GM19239 (cell line): ENCODE measurements at regions not wholly inside any gene's neighbourhood (a gene's known extent, or its start where the extent isn't known, plus 50 kb on each side); places are given as distances from the start of the nearest gene placed in this dataset.
"Not testable (repeated sequence)": the region's sequence is repeated elsewhere in the genome, so short reads cannot be mapped to it uniquely, and the experiment has no call there.

ENCODE experiments used
- DNase-seq: peaks from one replicate; pipeline ENCODE4 v3.0.0; 2011; ENCODE audit warnings: low spot score; ENCODE audit not compliant: insufficient read length
- FAIRE-seq: peaks from 2 replicates; lab custom pipeline; 2011; peaks lifted over from hg19 to GRCh38; lab: Jason Lieb, UNC

DNA sequence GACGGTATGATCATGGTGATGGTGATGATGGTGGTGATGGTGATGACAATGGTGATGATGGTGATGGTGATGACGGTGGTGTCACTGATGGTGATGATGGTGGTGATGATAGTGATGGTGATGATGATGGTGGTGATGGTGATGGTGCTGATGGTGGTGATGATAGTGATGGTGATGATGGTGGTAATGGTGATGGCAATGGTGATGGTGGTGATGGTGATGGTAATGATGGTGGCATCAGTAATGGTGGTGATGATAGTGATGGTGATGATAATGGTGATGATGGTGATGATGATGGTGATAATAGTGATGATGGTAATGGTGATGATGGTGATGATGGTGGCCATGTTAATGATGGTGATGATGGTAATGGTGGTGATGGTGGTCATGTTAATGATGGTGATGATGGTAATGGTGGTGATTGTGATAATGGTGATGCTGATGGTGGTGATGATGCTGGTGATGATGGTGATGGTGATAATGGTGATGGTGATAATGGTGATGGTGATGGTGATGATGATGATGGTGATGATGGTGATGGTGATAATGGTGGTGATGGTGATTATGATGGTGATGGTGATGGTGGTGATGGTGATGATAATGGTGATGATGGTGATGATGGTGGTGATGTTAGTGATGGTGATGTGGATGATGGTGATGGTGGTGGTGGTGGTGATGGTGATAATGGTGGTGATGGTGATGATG, 107.2 kb downstream of the C16orf95 start:
- DNase-seq (no peak), FAIRE-seq (no peak)

DNA sequence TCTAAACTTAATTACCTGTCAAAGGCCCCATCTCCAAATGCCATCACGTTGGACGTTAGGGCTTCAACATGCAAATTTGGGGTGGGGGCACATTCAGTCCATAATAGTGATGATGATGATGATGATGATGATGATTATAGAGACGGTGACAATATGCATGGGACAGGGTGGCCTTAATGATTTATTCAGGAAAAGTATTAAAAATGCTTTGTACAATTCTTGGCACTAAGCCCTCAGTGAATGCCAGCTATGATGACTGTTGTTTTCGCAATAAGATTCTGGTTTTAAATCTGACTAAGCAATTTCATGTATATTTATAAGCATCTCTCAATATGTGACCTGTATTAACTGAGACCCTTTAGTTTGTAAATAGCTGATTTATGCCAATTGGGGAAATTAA, 106.3 kb downstream of the C16orf95 start:
- DNase-seq, result no peak
- no peak for FAIRE-seq

DNA sequence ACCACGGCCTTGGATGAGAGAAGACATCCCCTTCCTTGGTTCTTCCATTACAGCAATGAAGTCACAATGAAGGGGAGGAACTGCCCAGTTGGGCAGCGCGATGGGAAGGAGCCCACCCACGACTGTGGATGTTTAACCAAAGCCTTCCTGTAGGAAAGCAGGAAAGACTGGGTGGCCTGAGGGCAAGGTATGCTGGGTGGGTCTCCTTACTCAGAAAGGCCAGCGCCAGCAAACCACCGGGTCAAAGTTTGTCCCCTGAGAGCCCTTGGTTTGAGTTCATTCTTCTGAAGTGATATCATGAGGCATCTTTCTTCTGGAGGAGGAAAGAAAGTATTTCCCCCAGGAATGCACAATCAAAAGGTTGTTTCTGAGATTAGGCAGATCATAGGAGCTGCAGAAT, 105.2 kb downstream of the C16orf95 start:
- DNase-seq (no peak), FAIRE-seq (no peak)

DNA sequence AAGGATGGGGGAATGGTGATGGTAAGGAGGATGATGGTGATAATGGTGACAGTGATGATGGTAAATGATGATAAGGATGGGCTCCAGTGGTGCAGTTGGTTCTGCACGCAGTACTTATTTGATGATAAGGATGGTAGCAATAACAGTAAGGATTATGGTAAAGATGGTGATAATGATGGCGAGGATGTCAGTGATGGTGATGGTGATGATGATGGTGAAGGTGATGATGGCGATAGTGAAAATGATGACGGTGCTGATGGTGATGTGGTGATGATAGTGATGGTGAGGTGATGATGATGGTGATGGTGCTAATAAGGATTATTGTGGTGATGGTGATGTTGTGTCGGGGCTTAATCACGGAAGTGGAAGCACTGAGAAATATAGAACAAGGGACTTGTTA, 103.7 kb downstream of the C16orf95 start:
- no peak for FAIRE-seq

DNA sequence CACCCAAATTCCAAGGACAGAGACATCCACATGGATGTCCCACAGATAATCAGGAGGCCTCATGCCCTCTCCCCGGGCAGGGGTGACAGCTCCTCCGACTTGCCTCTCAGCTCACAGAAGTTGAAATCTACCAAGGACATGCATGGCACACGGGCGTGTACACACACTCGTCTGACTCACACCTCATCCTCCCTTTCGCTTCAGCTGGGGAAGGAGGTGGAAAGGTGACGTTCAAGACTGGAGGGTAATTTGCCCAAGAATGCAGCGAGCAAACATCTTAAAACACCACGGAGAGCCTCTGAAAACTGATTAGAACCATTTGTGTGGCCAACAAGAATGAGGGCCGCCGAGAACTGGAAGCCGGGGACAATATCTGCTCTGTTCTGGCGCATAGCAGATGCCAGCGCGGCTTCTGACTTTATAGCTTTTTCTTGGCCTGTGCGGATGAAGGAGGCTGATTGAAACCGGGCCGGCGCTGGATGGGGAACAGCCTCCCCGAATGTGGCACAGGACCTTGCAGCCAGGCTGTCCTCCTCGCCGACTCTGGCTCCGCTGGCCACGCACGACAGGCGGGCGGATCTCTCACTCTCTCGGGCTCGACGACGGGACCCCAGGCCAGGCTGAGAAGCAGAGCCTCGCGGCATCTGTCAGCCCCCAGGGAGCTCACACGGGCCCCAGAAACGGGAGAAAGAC, 100.9 kb downstream of the C16orf95 start:
- DNase-seq, result no peak
- FAIRE-seq, result no peak

More for the DNA sequence above, 103.7 kb downstream of the C16orf95 start:
- no peak for DNase-seq

DNA sequence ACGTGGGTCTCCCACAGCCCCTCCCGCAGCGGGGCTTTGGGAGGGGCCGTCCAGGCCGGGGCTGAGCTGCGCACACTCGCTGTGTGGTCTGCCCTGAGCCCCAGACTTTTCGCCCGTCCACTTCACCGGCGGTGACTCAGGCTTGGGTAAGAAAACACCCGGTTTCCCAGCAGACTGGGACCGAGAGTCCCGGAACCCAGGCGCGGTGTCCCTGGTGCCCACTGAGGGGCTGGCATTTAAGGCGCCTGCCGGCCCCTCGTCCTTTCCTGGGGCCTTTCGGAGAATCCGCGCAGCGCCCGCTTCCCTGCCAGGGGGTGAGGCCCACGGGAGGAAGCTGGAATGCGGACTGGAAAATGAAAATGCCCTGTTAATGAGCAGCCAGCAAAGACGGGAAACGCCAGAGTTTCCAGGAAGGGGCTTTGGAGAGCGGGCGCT, 100.3 kb downstream of the C16orf95 start:
- FAIRE-seq (no peak), DNase-seq (no peak)

DNA sequence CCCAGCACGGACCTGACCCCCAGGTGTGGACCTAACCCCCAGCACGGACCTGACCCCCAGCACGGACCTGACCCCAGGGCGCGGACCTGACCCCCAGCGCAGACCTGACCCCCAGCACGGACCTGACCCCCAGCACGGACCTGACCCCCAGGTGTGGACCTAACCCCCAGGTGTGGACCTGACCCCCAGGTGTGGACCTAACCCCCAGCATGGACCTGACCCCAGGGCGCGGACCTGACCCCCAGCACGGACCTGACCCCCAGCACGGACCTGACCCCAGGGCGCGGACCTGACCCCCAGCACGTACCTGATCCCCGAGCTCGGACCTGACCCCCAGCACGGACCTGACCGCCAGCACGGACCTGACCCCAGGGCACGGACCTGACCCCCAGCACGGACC, 99.4 kb downstream of the C16orf95 start:
- FAIRE-seq, DNase-seq: not testable (repeated sequence)

DNA sequence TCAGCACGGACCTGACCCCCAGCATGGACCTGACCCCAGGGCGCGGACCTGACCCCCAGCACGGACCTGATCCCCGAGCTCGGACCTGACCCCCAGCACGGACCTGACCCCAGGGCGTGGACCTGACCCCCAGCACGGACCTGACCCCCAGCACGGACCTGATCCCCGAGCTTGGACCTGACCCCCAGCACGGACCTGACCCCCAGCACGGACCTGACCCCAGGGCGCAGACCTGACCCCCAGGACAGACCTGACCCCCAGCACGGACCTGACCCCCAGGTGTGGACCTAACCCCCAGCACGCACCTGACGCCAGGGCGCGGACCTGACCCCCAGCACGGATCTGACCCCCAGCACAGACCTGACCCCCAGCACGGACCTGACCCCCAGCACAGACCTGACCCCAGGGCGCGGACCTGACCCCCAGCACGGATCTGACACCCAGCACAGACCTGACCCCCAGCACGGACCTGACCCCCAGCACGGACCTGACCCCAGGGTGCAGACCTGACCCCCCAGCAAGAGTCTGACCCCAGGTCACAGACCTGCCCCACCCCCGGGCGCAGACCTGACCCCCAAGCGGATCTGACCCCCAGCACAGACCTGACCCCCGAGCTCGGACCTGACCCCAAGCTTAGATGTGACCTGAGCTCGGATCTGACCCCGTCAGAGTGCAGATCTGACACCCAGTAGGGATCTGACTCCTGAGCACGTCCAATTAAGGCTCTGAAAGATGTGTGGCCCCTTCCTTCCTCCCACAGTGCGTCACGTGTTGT, 98.7 kb downstream of the C16orf95 start:
- no peak for FAIRE-seq
- DNase-seq, result no peak

DNA sequence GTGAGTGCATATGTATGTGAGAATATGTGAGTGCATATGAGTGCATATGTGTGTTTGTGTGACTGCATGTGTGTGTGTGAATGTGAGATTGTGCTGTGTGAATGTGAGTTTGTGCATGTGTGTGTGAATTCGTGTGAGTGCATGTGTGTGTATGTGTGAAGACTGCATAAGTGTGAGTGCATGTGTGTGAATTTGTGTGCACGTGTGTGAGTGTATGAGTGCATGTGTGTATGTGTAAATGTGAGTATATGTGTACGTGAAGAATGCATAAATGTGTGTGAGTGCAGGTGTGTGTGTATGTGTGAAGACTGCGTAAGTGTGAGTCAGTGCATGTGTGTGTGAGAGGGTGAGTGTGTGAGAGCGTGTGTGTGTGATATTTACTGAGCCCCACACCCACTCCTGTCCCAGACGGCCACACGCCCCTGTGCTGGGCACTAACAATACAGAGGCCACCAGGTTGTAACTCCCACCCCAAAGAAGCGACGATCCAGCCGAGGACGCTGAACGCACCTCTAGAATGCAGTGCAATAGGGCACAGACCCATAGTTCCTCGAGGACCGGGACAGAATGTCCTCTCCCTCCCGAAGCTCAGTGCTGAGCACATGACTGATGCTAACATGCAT, 97.8 kb downstream of the C16orf95 start:
- FAIRE-seq (no peak), DNase-seq (no peak)

DNA sequence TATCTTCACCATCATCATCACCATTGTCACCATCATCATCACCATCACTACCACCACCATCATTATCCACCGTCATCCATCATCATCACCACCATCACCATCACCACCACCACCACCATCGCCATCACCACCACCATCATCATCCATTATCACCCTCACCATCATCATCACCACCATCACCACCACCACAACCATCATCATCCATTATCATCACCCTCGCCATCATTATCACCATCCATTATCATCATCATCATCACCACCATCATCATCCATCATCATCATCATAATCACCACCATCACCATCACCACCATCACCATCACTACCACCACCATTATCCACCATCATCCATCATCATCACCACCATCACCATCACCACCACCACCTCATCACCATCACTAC, 95.6 kb downstream of the C16orf95 start:
- FAIRE-seq (no peak), DNase-seq (no peak)

DNA sequence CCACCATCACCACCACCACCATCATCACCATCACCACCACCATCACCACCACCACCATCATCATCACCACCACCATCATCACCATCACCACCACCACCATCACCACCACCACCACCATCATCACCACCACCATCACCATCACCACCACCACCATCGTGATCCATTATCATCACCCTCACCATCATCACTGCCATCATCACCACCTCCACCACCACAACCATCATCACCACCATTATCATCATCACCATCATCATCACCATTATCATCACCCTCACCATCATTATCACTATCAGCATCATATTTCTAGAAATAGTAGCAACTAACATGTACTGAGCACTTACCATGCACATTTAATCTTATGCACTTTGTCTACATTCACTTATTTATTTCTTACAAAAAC, 94.9 kb downstream of the C16orf95 start:
- FAIRE-seq (no peak), DNase-seq (no peak)

DNA sequence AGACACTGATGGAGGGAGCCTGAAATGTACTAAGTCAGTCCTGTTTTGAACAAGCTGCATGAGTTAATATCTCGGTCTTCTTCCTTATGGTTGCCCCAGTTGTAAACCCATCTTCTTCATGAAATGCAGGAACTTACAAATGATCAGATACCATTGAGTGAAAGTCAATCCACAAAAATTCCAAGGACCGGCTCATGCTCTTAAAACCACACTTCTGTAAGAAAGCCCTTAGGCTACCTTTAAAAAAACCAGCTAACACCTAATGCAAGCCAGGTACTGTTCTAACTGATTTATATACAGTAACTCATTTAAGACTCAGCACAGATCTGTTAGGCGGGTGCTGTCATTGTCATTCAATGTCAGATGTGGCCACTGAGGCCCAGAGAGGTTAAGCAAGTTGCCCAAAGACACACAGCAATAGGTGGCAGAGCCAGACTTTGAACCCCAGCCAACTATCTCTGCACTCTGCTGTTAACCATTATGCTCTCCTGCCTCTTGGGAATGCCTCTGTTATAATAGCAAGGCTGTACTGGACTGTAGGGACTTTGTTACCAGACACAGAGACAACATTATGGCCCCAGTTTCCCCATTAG, 93.4 kb downstream of the C16orf95 start:
- FAIRE-seq, result no peak
- DNase-seq, result no peak

DNA sequence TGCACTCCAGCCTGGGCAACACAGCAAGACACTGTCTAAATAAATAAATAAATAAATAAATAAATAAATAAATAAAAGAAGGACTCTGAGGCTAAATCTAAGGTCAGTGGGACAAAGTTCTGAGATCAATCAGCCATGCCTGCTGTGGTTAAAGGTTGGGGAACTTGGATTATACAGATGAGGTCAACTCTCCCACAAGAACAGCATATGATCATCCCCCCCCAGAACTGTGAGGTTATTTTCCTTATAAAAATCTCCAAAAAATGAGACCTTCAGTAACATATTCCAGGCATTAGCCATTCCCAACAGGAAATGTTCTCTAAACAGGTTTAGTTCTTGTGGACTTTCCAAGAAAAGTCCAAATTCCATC, 90.3 kb downstream of the C16orf95 start:
- no peak for FAIRE-seq
- DNase-seq, result no peak

DNA sequence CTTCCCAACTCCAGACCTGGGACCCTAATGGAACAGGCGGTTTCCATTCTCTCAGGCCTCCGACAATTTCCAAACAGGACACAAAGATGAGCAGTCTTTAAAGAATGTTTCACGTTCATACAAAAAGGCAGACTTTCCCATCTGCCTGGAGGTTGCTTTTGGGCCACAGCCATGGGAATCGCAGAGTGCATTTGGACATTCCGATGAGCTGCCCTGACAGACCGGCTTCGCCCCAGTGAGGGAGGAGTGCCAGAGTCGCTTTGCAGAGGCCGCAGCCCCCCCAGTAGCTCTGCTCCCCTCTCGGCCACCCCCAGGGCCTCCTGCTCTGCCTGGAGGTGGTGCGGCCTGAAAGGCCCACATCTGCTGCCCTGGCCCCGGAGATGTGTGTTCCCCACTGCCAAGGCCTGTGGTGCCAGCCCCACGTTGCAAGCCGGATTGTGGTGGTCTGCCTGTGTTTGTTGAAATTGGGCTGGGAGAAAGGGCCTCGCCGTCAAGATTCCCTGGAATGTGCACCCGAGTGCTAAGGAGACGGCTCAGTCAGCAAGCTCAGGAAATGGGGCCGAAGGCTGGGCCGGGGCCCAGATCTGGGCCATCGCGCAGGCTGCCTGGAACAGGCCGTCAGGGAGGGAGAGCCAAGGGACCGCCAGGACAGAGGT, 89.8 kb downstream of the C16orf95 start:
- FAIRE-seq (no peak), DNase-seq (no peak)

DNA sequence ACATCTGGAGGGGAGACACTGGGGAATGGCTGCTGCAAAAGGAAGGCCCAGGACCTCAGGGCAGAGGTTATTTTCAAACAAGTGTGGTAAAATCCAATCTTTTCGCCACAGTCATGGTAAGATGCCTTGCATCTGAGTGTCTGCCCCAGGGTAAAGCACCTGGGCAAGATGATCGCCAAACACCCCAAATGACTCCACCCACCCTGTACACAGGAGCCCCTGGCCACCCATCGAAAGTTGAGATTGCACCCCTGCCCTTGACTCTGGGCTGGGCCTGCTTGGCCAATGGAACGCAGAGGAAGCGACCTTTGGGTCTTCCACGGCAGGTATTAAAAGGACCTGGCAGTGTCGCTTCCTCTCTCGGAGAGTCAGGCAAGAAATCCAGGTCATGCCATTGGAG, 88.8 kb downstream of the C16orf95 start:
- FAIRE-seq, result no peak

DNA sequence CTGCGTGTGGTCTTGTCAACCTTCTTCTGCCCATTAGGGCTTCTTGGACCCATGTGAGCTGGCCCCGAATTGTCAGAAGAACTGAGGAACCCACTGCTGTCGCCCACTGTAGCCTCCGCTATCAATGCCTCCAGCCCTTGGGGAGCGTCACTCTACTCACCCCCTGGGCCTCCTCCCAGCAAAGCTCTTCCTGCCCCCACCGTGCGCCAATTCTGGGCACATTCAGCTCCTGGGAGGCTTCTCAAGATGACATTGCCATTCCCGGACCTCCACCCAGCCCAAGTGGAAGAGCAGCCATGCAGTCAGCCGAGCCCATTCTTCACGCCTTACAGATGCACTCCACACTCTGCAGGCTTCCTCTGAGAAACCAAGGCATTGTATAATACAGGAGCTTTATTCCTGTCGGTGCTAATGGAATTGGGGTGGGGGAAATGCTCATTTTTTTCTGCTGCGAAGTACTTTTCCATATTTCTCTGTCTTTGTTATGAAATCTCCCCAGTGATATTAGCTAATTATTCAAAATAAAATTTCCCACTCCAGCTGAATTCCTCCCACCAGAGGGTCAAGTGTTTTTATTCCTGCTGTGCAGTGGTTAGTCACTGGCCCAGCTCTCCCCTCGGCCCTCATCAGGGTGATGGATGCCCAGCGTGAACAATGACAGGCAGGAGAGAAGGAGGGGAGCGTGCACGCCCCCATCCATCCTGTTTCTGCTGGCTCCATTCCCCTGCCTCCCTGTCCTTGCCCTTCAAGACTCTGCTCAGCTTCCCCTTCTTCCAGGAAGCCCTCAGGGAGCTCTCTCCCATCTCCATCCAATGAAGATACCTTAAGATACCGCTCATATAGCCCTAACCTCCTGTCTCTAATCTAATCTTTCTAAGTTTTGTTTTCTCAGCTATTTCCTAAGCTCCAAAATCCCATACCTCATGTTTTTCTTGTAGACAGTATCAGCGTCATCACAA, 87.7 kb downstream of the C16orf95 start:
- DNase-seq (no peak), FAIRE-seq (no peak)

More for the DNA sequence above, 88.8 kb downstream of the C16orf95 start:
- no peak for DNase-seq

DNA sequence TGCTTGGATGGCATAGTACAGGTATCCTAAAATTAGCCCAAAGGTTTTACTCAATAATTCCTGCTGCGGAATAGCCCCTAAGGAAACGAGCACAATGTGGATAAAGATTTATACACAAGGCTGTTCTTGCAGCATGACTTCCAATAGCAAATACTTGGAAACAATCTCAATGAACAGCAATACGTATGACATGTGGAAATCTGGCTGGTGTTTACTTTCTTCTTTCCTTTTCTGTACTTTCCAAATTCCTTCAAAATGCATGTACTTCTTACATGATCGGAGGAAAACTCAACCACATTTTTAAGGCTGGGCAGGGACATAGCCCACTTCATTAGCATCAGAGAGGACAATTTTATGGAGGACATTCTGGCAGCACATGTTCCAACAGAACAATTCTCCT, 86.6 kb downstream of the C16orf95 start:
- DNase-seq (no peak), FAIRE-seq (no peak)

DNA sequence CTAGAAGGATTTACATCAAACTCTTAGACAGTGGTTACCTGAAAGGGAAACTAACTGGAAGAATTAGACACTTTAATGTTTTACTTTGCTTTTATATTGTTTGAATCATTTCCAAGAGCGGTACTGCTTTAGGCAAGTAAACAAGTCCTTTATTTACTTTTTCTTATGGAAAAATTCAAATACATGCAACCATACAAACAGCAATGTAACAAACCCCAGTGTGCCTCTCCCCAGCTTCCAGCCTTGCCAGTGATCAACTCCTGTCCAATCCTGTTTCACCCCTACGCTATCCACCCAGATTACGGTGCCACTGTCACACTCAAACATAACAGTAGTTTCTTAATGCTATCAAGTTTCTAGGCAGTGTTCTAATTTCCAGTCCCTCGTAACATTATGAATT, 85.9 kb downstream of the C16orf95 start:
- FAIRE-seq (no peak), DNase-seq (no peak)

DNA sequence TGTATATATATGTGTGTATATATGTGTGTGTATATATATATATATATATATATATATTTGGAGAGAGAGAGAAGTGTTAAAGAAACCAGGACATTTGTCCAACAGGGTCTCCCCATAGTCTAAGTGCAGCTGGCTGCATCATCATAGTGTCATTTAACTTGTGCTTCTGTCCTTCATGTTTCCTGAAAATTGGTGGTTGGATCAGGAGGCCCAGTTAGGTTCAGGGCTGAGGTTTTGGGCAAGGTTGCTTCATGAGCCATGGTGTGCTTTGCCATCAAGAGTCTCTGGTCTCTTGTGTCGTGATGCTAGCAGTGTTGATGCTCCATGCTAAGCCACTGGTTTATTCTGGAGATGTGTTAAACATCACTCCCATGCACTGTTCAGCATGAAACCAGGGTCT, 85.3 kb downstream of the C16orf95 start:
- no peak for DNase-seq
- no peak for FAIRE-seq
